ENCODE measurements at regions not wholly inside any gene's neighbourhood (a gene's known extent, or its start where the extent isn't known, plus 50 kb on each side); places are given as distances from the start of the nearest gene placed in this dataset.
A peak's percentile ranks its signal among the peaks of the same experiment; 100 is the strongest.

- H3K9me3 ChIP-seq (replicated peaks; ENCODE audit: low read length), result no peaks in the 10 kb centered on the region
- H3K36me3 ChIP-seq (ENCODE audit: insufficient read depth, low read length), result no peaks in the 10 kb centered on the region
- H3K4me1 ChIP-seq (ENCODE audit: control insufficient read depth, insufficient read depth, low read length), result peaks cover 31% of the 10 kb centered on the region
- no peak overlapping the region for H3K9ac ChIP-seq (ENCODE audit: low read depth, low read length)
- H3K4me2 ChIP-seq (ENCODE audit: low read length), result no peak overlapping the region
- no peak overlapping the region for H3K4me3 ChIP-seq (ENCODE audit: low read length)
- H3K27me3 ChIP-seq (ENCODE audit: control insufficient read depth, insufficient read depth, low read length), result no peaks in the 10 kb centered on the region
Observed at GRCh38 chr7:115548756-115549155, 481.8 kb downstream of the TFEC start.

GRCh38 chr7:115546790-115547189, 483.8 kb downstream of the TFEC start:
- no peak overlapping the region for H3K4me3 ChIP-seq (ENCODE audit: low read length)
- no peaks in the 10 kb centered on the region for H3K27me3 ChIP-seq (ENCODE audit: control insufficient read depth, insufficient read depth, low read length)
- no peak overlapping the region for H3K9ac ChIP-seq (ENCODE audit: low read depth, low read length)
- peak overlapping the region; percentile 34 for H3K4me2 ChIP-seq (ENCODE audit: low read length)
- H3K36me3 ChIP-seq (ENCODE audit: insufficient read depth, low read length), result no peaks in the 10 kb centered on the region
- peaks cover 31% of the 10 kb centered on the region for H3K4me1 ChIP-seq (ENCODE audit: control insufficient read depth, insufficient read depth, low read length)
- H3K9me3 ChIP-seq (replicated peaks; ENCODE audit: low read length), result no peaks in the 10 kb centered on the region

- no peak overlapping the region for H3K4me3 ChIP-seq (ENCODE audit: low read length)
- no peaks in the 10 kb centered on the region for H3K36me3 ChIP-seq (ENCODE audit: insufficient read depth, low read length)
- H3K4me1 ChIP-seq (ENCODE audit: control insufficient read depth, insufficient read depth, low read length), result peaks cover 16% of the 10 kb centered on the region
- H3K27me3 ChIP-seq (ENCODE audit: control insufficient read depth, insufficient read depth, low read length), result no peaks in the 10 kb centered on the region
- H3K9ac ChIP-seq (ENCODE audit: low read depth, low read length), result no peak overlapping the region
- H3K9me3 ChIP-seq (replicated peaks; ENCODE audit: low read length), result no peaks in the 10 kb centered on the region
- H3K4me2 ChIP-seq (ENCODE audit: low read length), result peak overlapping the region; percentile 39
Observed at GRCh38 chr7:115533785-115534184, 496.8 kb downstream of the TFEC start.

- no peak overlapping the region for H3K9ac ChIP-seq (ENCODE audit: low read depth, low read length)
- peaks cover 3% of the 10 kb centered on the region for H3K9me3 ChIP-seq (replicated peaks; ENCODE audit: low read length)
- H3K4me2 ChIP-seq (ENCODE audit: low read length), result no peak overlapping the region
- H3K36me3 ChIP-seq (ENCODE audit: insufficient read depth, low read length), result no peaks in the 10 kb centered on the region
- no peaks in the 10 kb centered on the region for H3K4me1 ChIP-seq (ENCODE audit: control insufficient read depth, insufficient read depth, low read length)
- no peaks in the 10 kb centered on the region for H3K27me3 ChIP-seq (ENCODE audit: control insufficient read depth, insufficient read depth, low read length)
- H3K4me3 ChIP-seq (ENCODE audit: low read length), result no peak overlapping the region
Observed at GRCh38 chr7:115526278-115526677, 504.3 kb downstream of the TFEC start.

GRCh38 chr7:115522174-115522573, 508.4 kb downstream of the TFEC start:
- Histone ChIP-seq H3K4me3 (ENCODE audit: low read length) (no peak overlapping the region), H3K27me3 (ENCODE audit: control insufficient read depth, insufficient read depth, low read length) (no peaks in the 10 kb centered on the region), H3K9me3 (replicated peaks; ENCODE audit: low read length) (peaks cover 3% of the 10 kb centered on the region), H3K9ac (ENCODE audit: low read depth, low read length) (no peak overlapping the region), H3K4me1 (ENCODE audit: control insufficient read depth, insufficient read depth, low read length) (no peaks in the 10 kb centered on the region), H3K36me3 (ENCODE audit: insufficient read depth, low read length) (no peaks in the 10 kb centered on the region), H3K4me2 (ENCODE audit: low read length) (no peak overlapping the region)

- Histone ChIP-seq H3K4me1 (ENCODE audit: control insufficient read depth, insufficient read depth, low read length) (no peaks in the 10 kb centered on the region), H3K27me3 (ENCODE audit: control insufficient read depth, insufficient read depth, low read length) (no peaks in the 10 kb centered on the region), H3K9me3 (replicated peaks; ENCODE audit: low read length) (no peaks in the 10 kb centered on the region), H3K9ac (ENCODE audit: low read depth, low read length) (no peak overlapping the region), H3K4me3 (ENCODE audit: low read length) (no peak overlapping the region), H3K36me3 (ENCODE audit: insufficient read depth, low read length) (no peaks in the 10 kb centered on the region), H3K4me2 (ENCODE audit: low read length) (no peak overlapping the region)
Observed at GRCh38 chr7:115516341-115516740, 514.2 kb downstream of the TFEC start.

- Histone ChIP-seq H3K36me3 (ENCODE audit: insufficient read depth, low read length) (no peaks in the 10 kb centered on the region), H3K4me1 (ENCODE audit: control insufficient read depth, insufficient read depth, low read length) (no peaks in the 10 kb centered on the region), H3K9me3 (replicated peaks; ENCODE audit: low read length) (no peaks in the 10 kb centered on the region), H3K27me3 (ENCODE audit: control insufficient read depth, insufficient read depth, low read length) (no peaks in the 10 kb centered on the region), H3K4me2 (ENCODE audit: low read length) (no peak overlapping the region), H3K9ac (ENCODE audit: low read depth, low read length) (no peak overlapping the region), H3K4me3 (ENCODE audit: low read length) (no peak overlapping the region)
Observed at GRCh38 chr7:115511330-115511729, 519.2 kb downstream of the TFEC start.

GRCh38 chr7:115505136-115505535, 525.4 kb downstream of the TFEC start:
- no peak overlapping the region for H3K4me2 ChIP-seq (ENCODE audit: low read length)
- no peaks in the 10 kb centered on the region for H3K36me3 ChIP-seq (ENCODE audit: insufficient read depth, low read length)
- no peak overlapping the region for H3K4me3 ChIP-seq (ENCODE audit: low read length)

GRCh38 chr7:115499956-115500355, 530.6 kb downstream of the TFEC start:
- Histone ChIP-seq H3K36me3 (ENCODE audit: insufficient read depth, low read length) (no peaks in the 10 kb centered on the region), H3K4me1 (ENCODE audit: control insufficient read depth, insufficient read depth, low read length) (no peaks in the 10 kb centered on the region), H3K4me2 (ENCODE audit: low read length) (no peak overlapping the region), H3K9ac (ENCODE audit: low read depth, low read length) (no peak overlapping the region), H3K9me3 (replicated peaks; ENCODE audit: low read length) (no peaks in the 10 kb centered on the region), H3K27me3 (ENCODE audit: control insufficient read depth, insufficient read depth, low read length) (no peaks in the 10 kb centered on the region), H3K4me3 (ENCODE audit: low read length) (no peak overlapping the region)

More at GRCh38 chr7:115505136-115505535, 525.4 kb downstream of the TFEC start:
- Histone ChIP-seq H3K27me3 (ENCODE audit: control insufficient read depth, insufficient read depth, low read length) (no peaks in the 10 kb centered on the region), H3K9ac (ENCODE audit: low read depth, low read length) (no peak overlapping the region), H3K9me3 (replicated peaks; ENCODE audit: low read length) (no peaks in the 10 kb centered on the region), H3K4me1 (ENCODE audit: control insufficient read depth, insufficient read depth, low read length) (no peaks in the 10 kb centered on the region)

GRCh38 chr7:115496006-115496405, 534.6 kb downstream of the TFEC start:
- H3K4me1 ChIP-seq (ENCODE audit: control insufficient read depth, insufficient read depth, low read length), result peaks cover 27% of the 10 kb centered on the region
- no peaks in the 10 kb centered on the region for H3K9me3 ChIP-seq (replicated peaks; ENCODE audit: low read length)
- H3K9ac ChIP-seq (ENCODE audit: low read depth, low read length), result no peak overlapping the region
- H3K4me3 ChIP-seq (ENCODE audit: low read length), result no peak overlapping the region
- H3K27me3 ChIP-seq (ENCODE audit: control insufficient read depth, insufficient read depth, low read length), result no peaks in the 10 kb centered on the region
- no peaks in the 10 kb centered on the region for H3K36me3 ChIP-seq (ENCODE audit: insufficient read depth, low read length)
- no peak overlapping the region for H3K4me2 ChIP-seq (ENCODE audit: low read length)

GRCh38 chr7:115494529-115495147, 535.9 kb downstream of the TFEC start:
- Histone ChIP-seq H3K4me3 (ENCODE audit: low read length) (no peak overlapping the region), H3K36me3 (ENCODE audit: insufficient read depth, low read length) (no peaks in the 10 kb centered on the region), H3K27me3 (ENCODE audit: control insufficient read depth, insufficient read depth, low read length) (no peaks in the 10 kb centered on the region), H3K4me2 (ENCODE audit: low read length) (no peak overlapping the region), H3K9me3 (replicated peaks; ENCODE audit: low read length) (no peaks in the 10 kb centered on the region), H3K9ac (ENCODE audit: low read depth, low read length) (no peak overlapping the region), H3K4me1 (ENCODE audit: control insufficient read depth, insufficient read depth, low read length) (peaks cover 31% of the 10 kb centered on the region)

GRCh38 chr7:115493381-115493780, 537.2 kb downstream of the TFEC start:
- Histone ChIP-seq H3K4me1 (ENCODE audit: control insufficient read depth, insufficient read depth, low read length) (peaks cover 31% of the 10 kb centered on the region), H3K27me3 (ENCODE audit: control insufficient read depth, insufficient read depth, low read length) (no peaks in the 10 kb centered on the region), H3K9ac (ENCODE audit: low read depth, low read length) (no peak overlapping the region), H3K9me3 (replicated peaks; ENCODE audit: low read length) (no peaks in the 10 kb centered on the region), H3K4me2 (ENCODE audit: low read length) (peak overlapping the region; percentile 13), H3K36me3 (ENCODE audit: insufficient read depth, low read length) (no peaks in the 10 kb centered on the region), H3K4me3 (ENCODE audit: low read length) (no peak overlapping the region)

Data from skeletal muscle satellite cell (primary cell).